Erythroblast (primary cell): ENCODE measurements at regions not wholly inside any gene's neighbourhood (a gene's known extent, or its start where the extent isn't known, plus 50 kb on each side); places are given as distances from the start of the nearest gene placed in this dataset.

Experiments
- GATA1 ChIP-seq: IDR thresholded peaks from 2 replicates; pipeline ENCODE4 v1.6.1; 2011; ENCODE audit warnings: low read depth, mild to moderate bottlenecking, control low read depth, low read length, moderate library complexity
- POLR2A ChIP-seq: IDR thresholded peaks from 2 replicates; pipeline ENCODE4 v1.6.1; 2011; ENCODE audit warnings: mild to moderate bottlenecking, low read length

DNA sequence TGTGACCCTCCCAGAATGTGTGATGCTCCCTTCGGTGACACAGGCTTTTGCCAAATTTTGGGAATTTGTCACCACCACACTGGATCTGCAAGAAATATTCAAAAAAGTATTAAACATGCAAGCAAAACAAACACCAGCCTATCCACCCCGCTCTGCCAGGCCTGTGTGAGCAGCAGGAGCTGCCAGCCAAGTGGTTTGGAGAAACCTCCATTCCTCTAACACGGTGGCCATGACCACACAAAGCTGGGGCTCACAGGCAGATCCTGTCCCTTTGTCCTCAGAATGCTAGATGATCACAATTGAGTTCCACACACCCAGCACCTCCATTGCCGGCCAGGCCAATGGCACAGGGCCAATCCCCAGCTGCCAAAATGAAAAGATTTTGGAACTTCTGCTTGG lies 261.9 kb upstream of the PPP2R2D start:
- TF ChIP-seq POLR2A: no peak
- TF ChIP-seq GATA1: no peak
